Heart right ventricle (tissue), 16 donors: ENCODE measurements at regions not wholly inside any gene's neighbourhood (a gene's known extent, or its start where the extent isn't known, plus 50 kb on each side); places are given as distances from the start of the nearest gene placed in this dataset.

Source experiments
- ATAC-seq, 8 donors: fragments of 200-7000 bp; cut with Tn5 transposase; one replicate each; pipeline ENCODE4 v1.9.1; 2020; ENCODE audit warnings: mild to moderate bottlenecking in 8 of 8, moderate library complexity in 8 of 8, moderate number of reproducible peaks in 1 of 8
- DNase-seq, 2 donors: peaks; one replicate each; pipeline ENCODE4 v3.0.0-alpha.2; 2020
- H3K27ac ChIP-seq, 10 donors: fragments of 200-600 bp; sonication (generic) in 2 of 10; one replicate each; pipeline versions ENCODE4 v1.5.0 to v1.8.0; 2020 to 2022; ENCODE audit warnings: mild to moderate bottlenecking in 3 of 10
- H3K27me3 ChIP-seq, 7 donors: fragments of 200-600 bp; one replicate each; pipeline ENCODE4 v1.8.0; 2021 to 2022; ENCODE audit warnings: mild to moderate bottlenecking in 2 of 7
- H3K36me3 ChIP-seq, 9 donors: fragments of 200-600 bp; sonication (generic) in 1 of 9; one replicate each; pipeline versions ENCODE4 v1.5.0 to v1.8.0; 2020 to 2022; ENCODE audit warnings: mild to moderate bottlenecking in 2 of 9
- H3K4me1 ChIP-seq, 9 donors: fragments of 200-600 bp; sonication (generic) in 1 of 9; one replicate each; pipeline versions ENCODE4 v1.5.0 to v1.8.0; 2020 to 2022; ENCODE audit warnings: mild to moderate bottlenecking in 4 of 9
- H3K4me3 ChIP-seq, 10 donors: fragments of 200-600 bp; sonication (generic) in 2 of 10; one replicate each; pipeline versions ENCODE4 v1.5.0 to v1.8.0; 2020 to 2022; ENCODE audit warnings: mild to moderate bottlenecking in 7 of 10, moderate library complexity in 2 of 10
- H3K9me3 ChIP-seq, 11 donors: fragments of 200-600 bp in 10 of 11; sonication (generic) in 2 of 11; one replicate each; pipeline versions ENCODE4 v1.5.0 to v1.8.0; 2013 to 2022; ENCODE audit warnings: mild to moderate bottlenecking in 2 of 11, control low read depth in 1 of 11, moderate library complexity in 1 of 11
- CTCF ChIP-seq, 9 donors: fragments of 200-600 bp; sonication (generic) in 2 of 9; IDR thresholded peaks; one replicate each; pipeline versions ENCODE4 v1.5.0 to v1.8.0; 2021 to 2022; ENCODE audit warnings: antibody characterized with exemption in 9 of 9, mild to moderate bottlenecking in 5 of 9, moderate library complexity in 1 of 9
- WGBS, 2 donors: extraction: QIAGEN DNeasy Blood & Tissue Kit; methylation state at CpG; one replicate each; pipeline ENCODE4 v1.1.7; 2013; ENCODE audit warnings: inconsistent platforms in 1 of 2; 5-methylcytosine and 5-hydroxymethylcytosine counted together
- intact Hi-C, 10 donors: fragments of 100-400 bp; cut with DNase I; formaldehyde crosslinking; loops; one replicate each; pipeline versions ENCODE4 v1.11.1 to v1.14.2; 2022
- donor health status: Arrhythmogenic right ventricular cardiomyopathy.
- donor health status: ischemic (EF 13 %, LVEDD 7.1; RV severe dilation, severe dysfunction).
- donor health status: healthy with polysubstance abuse.
- donor health status: DM: no; HTN: yes; CAD: no.
- donor health status: DM: no; HTN: no; CAD: no.
- donor health status: ischemic (EF 25% LVEDD 6.9; RV normal size, moderate dysfunction).
- donor health status: ischemic (EF 25% LVEDD 5.7; RV mildly dilated, moderate dysfunction).
- donor health status: healthy.
- donor health status: DM: yes; HTN: yes; CAD: no.
- donor health status: Ischemic cardiomyopathy.
- donor health status: ischemic (EF 35%, LVEDD 5.7; RV mildly dilated, moderate dysfunction).
- donor health status: nonischemic (EF 11% LVEDD 7.7; RV severe dilation, severe dysfunction).
- donor health status: DM: yes; HTN: yes; CAD: no.
- donor health status: PGD.
- donor health status: ischemic (EF 29% LVEDD 5.4; RV normal size, mild dysfunction).
- donor health status: nonischemic (EF 23%, LVEDD 6.1; RV moderate dilation, normal function).

- DNase-seq (no peak), ATAC-seq (no peak)
- H3K27me3 ChIP-seq: peaks cover 0 to 20% (median 0%) of the 10 kb centered on the region in 7 donors
- H3K36me3 ChIP-seq: no peaks in the 10 kb centered on the region
- no peak overlapping the region for H3K4me3 ChIP-seq
- H3K27ac ChIP-seq: no peak overlapping the region
- H3K9me3 ChIP-seq: no peaks in the 10 kb centered on the region
- H3K4me1 ChIP-seq: peaks cover 0 to 8% (median 4%) of the 10 kb centered on the region in 9 donors
- TF ChIP-seq CTCF (IDR thresholded peaks at IDR 0.05): no peak
- WGBS, 2 donors: 69 to 70% methylated on average over 13 of the region's 13 CpGs
- intact Hi-C loops: no loop called here
Measured at GRCh38 chr4:1573830-1574459, 110.2 kb downstream of the FAM53A start.

- Histone ChIP-seq H3K9me3 (no peaks in the 10 kb centered on the region), H3K36me3 (no peaks in the 10 kb centered on the region), H3K27ac (no peak overlapping the region), H3K4me3 (no peak overlapping the region), H3K4me1 (peaks cover 0 to 3% (median 1%) of the 10 kb centered on the region in 9 donors), H3K27me3 (peaks cover 0 to 20% (median under 1%) of the 10 kb centered on the region in 7 donors)
- TF ChIP-seq CTCF (IDR thresholded peaks at IDR 0.05): no peak
- no peak for ATAC-seq
- WGBS, 2 donors: 80 to 91% methylated on average over 2 of the region's 2 CpGs
- DNase-seq: no peak
- intact Hi-C loops: no loop called here
Measured at GRCh38 chr4:1572964-1573720, 111.0 kb downstream of the FAM53A start.

- ATAC-seq (no peak), DNase-seq (peak in 1 of 2 donors; percentile 4)
- WGBS, 2 donors: 59 to 61% methylated on average over 9 of the region's 9 CpGs
- no peak for TF ChIP-seq CTCF (IDR thresholded peaks at IDR 0.05)
- Histone ChIP-seq H3K9me3 (no peaks in the 10 kb centered on the region), H3K36me3 (no peaks in the 10 kb centered on the region), H3K27me3 (peaks cover 0 to 27% (median 7%) of the 10 kb centered on the region in 7 donors), H3K27ac (no peak overlapping the region), H3K4me3 (no peak overlapping the region), H3K4me1 (no peaks in the 10 kb centered on the region)
- intact Hi-C loops: no loop called here
Measured at GRCh38 chr4:1572521-1572920, 111.6 kb downstream of the FAM53A start.

- no peak for ATAC-seq
- Histone ChIP-seq H3K9me3 (no peaks in the 10 kb centered on the region), H3K27me3 (peaks cover 0 to 28% (median 12%) of the 10 kb centered on the region in 7 donors), H3K36me3 (no peaks in the 10 kb centered on the region), H3K4me3 (no peak overlapping the region), H3K27ac (no peak overlapping the region), H3K4me1 (no peaks in the 10 kb centered on the region)
- 52 to 67% methylated on average over 10 of the region's 10 CpGs for WGBS, 2 donors
- TF ChIP-seq CTCF (IDR thresholded peaks at IDR 0.05): no peak
- intact Hi-C loops: no loop called here
- peak in 1 of 2 donors; percentile 8 for DNase-seq
Measured at GRCh38 chr4:1572010-1572385, 112.1 kb downstream of the FAM53A start.
